IMR-90 (cell line): ENCODE measurements at regions not wholly inside any gene's neighbourhood (a gene's known extent, or its start where the extent isn't known, plus 50 kb on each side); places are given as distances from the start of the nearest gene placed in this dataset.

Source experiments
- ATAC-seq: fragments of 200-7000 bp; cut with Tn5 transposase; 2 replicates; pipeline ENCODE4 v1.9.1; 2020; ENCODE audit warnings: low read depth, mild to moderate bottlenecking, moderate library complexity
- BruUV-seq: library from RNA; stranded (reverse); fragments of 400-500 nt; replicated peaks from 2 replicates; lab custom pipeline; 2021; lab: Mats Ljungman, UMichigan
- CTCF ChIA-PET: fragments of 300-600 bp; formaldehyde crosslinking; extraction: SDS; loops from one replicate; lab custom pipeline; 2021; ENCODE audit warnings: antibody characterized with exemption; lab: Yijun Ruan, JAX
- POLR2A ChIA-PET: fragments of 300-600 bp; sonication (Branson Sonifier 250); formaldehyde crosslinking; loops from one replicate; lab custom pipeline; 2022; ENCODE audit warnings: antibody characterized with exemption; ENCODE audit not compliant: unreplicated experiment; lab: Charles Lee
- DNase-seq: peaks from one replicate; pipeline ENCODE4 v3.0.0; 2013
- H2AFZ ChIP-seq: replicated peaks from 2 replicates; pipeline ENCODE3; 2013; ENCODE audit warnings: low read length, mild to moderate bottlenecking; ENCODE audit not compliant: poor library complexity
- H2AK5ac ChIP-seq: 2 replicates; pipeline ENCODE4 v1.6.1; 2013; ENCODE audit warnings: low read depth, low read length, inconsistent platforms
- H2AK9ac ChIP-seq: replicated peaks from 2 replicates; pipeline ENCODE3; 2013; ENCODE audit warnings: mild to moderate bottlenecking, low read depth, low read length, moderate library complexity; ENCODE audit not compliant: poor library complexity
- H2BK120ac ChIP-seq: 2 replicates; pipeline ENCODE4 v1.6.1; 2013; ENCODE audit warnings: low read depth, low read length, inconsistent platforms
- H2BK15ac ChIP-seq: 3 replicates; pipeline ENCODE4 v1.6.1; 2013; ENCODE audit warnings: low read depth, low read length, inconsistent platforms
- H2BK20ac ChIP-seq: 2 replicates; pipeline ENCODE4 v1.6.1; 2013; ENCODE audit warnings: low read depth, mild to moderate bottlenecking, inconsistent platforms, low read length, moderate library complexity
- H2BK5ac ChIP-seq: 2 replicates; pipeline ENCODE4 v1.6.1; 2013; ENCODE audit warnings: mild to moderate bottlenecking, low read depth, low read length, inconsistent platforms; ENCODE audit not compliant: poor library complexity, severe bottlenecking
- H3K14ac ChIP-seq: replicated peaks from 2 replicates; pipeline ENCODE4 v1.6.1; 2013; ENCODE audit warnings: low read depth, low read length, inconsistent platforms
- H3K18ac ChIP-seq: 2 replicates; pipeline ENCODE4 v1.6.1; 2013; ENCODE audit warnings: low read depth, low read length, control low read depth
- H3K23ac ChIP-seq: 2 replicates; pipeline ENCODE4 v1.6.1; 2013; ENCODE audit warnings: low read depth, low read length, inconsistent platforms
- H3K27ac ChIP-seq: 2 replicates; pipeline ENCODE4 v1.5.1; 2013; ENCODE audit warnings: mild to moderate bottlenecking, control low read depth, low read length; ENCODE audit not compliant: insufficient read depth
- H3K27me3 ChIP-seq: 2 replicates; pipeline ENCODE4 v1.6.1; 2013; ENCODE audit warnings: low read length; ENCODE audit not compliant: control insufficient read depth, insufficient read depth
- H3K36me3 ChIP-seq: 2 replicates; pipeline ENCODE4 v1.6.1; 2013; ENCODE audit warnings: low read length, mixed read lengths; ENCODE audit not compliant: control insufficient read depth, insufficient read depth
- H3K4ac ChIP-seq: 2 replicates; pipeline ENCODE4 v1.6.1; 2013; ENCODE audit warnings: low read depth, low read length, inconsistent platforms
- H3K4me1 ChIP-seq: 2 replicates; pipeline ENCODE4 v1.6.1; 2013; ENCODE audit warnings: low read length, mixed read lengths; ENCODE audit not compliant: control insufficient read depth, insufficient read depth
- H3K4me2 ChIP-seq: 2 replicates; pipeline ENCODE4 v1.6.1; 2013; ENCODE audit warnings: low read depth, mild to moderate bottlenecking, control low read depth, low read length, moderate library complexity
- H3K4me3 ChIP-seq: 2 replicates; pipeline ENCODE4 v1.5.1; 2013; ENCODE audit warnings: low read depth, mild to moderate bottlenecking, control low read depth, low read length, moderate library complexity; ENCODE audit not compliant: insufficient read depth
- H3K56ac ChIP-seq: 2 replicates; pipeline ENCODE4 v1.6.1; 2013; ENCODE audit warnings: low read length, inconsistent platforms; ENCODE audit not compliant: insufficient read depth; ENCODE audit errors: extremely low read depth
- H3K79me1 ChIP-seq, 2 experiments: 2 replicates each; pipeline ENCODE4 v1.6.1; 2013; ENCODE audit warnings: low read length in 2 of 2, inconsistent platforms in 1 of 2, low read depth in 1 of 2
- H3K9ac ChIP-seq: 2 replicates; pipeline ENCODE4 v1.6.1; 2013; ENCODE audit warnings: low read depth, low read length, control low read depth
- H3K9me1 ChIP-seq: 2 replicates; pipeline ENCODE4 v1.6.1; 2013; ENCODE audit warnings: low read length, inconsistent platforms; ENCODE audit not compliant: insufficient read depth
- H3K9me3 ChIP-seq: 2 replicates; pipeline ENCODE4 v1.6.1; 2013; ENCODE audit warnings: low read length; ENCODE audit not compliant: control insufficient read depth, insufficient read depth
- H4K20me1 ChIP-seq: 2 replicates; pipeline ENCODE4 v1.6.1; 2013; ENCODE audit warnings: low read length, inconsistent platforms; ENCODE audit not compliant: insufficient read depth
- H4K5ac ChIP-seq: 2 replicates; pipeline ENCODE4 v1.6.1; 2013; ENCODE audit warnings: mild to moderate bottlenecking, low read depth, low read length, control low read depth
- H4K8ac ChIP-seq, 2 experiments: 2 replicates each; pipeline ENCODE4 v1.6.1; 2013; ENCODE audit warnings: low read depth in 2 of 2, low read length in 2 of 2, control low read depth in 1 of 2, inconsistent platforms in 1 of 2
- H4K91ac ChIP-seq: 2 replicates; pipeline ENCODE4 v1.6.1; 2013; ENCODE audit warnings: low read depth, low read length, inconsistent platforms; ENCODE audit not compliant: insufficient read depth
- MAFK ChIP-seq: IDR thresholded peaks from 2 replicates; pipeline ENCODE4 v1.6.1; 2012; ENCODE audit warnings: low read depth, low read length, improper control_type of control experiment
- MAZ ChIP-seq: IDR thresholded peaks from 2 replicates; pipeline ENCODE4 v1.6.1; 2012; ENCODE audit warnings: low read depth, mild to moderate bottlenecking, low read length, improper control_type of control experiment, moderate library complexity, borderline replicate concordance
- MXI1 ChIP-seq: IDR thresholded peaks from 2 replicates; pipeline ENCODE4 v1.6.1; 2012; ENCODE audit warnings: low read depth, mild to moderate bottlenecking, low read length, moderate library complexity, borderline replicate concordance
- POLR2A ChIP-seq: IDR thresholded peaks from 2 replicates; pipeline ENCODE4 v1.6.1; 2012; ENCODE audit warnings: mild to moderate bottlenecking, low read depth, low read length
- RFX5 ChIP-seq: IDR thresholded peaks from 2 replicates; pipeline ENCODE4 v1.8.0; 2012; ENCODE audit warnings: low read depth, mild to moderate bottlenecking, low read length, moderate library complexity
- dilution Hi-C: fragments of 300-500 bp; cut with HindIII; formaldehyde crosslinking; loops from one replicate; pipeline ENCODE4 v1.14.3; 2018; ENCODE audit warnings: low sequenced_read_pairs; ENCODE audit not compliant: unreplicated experiment
- in situ Hi-C: fragments of 300-500 bp; cut with MboI; formaldehyde crosslinking; loops from 3 replicates; pipeline ENCODE4 v1.14.3; 2019; ENCODE audit warnings: low sequenced_read_pairs, inconsistent platforms, mixed read lengths
- intact Hi-C: fragments of 100-400 bp; cut with micrococcal nuclease; formaldehyde crosslinking; loops from 2 replicates; pipeline ENCODE4 v1.10.0; 2022

DNA sequence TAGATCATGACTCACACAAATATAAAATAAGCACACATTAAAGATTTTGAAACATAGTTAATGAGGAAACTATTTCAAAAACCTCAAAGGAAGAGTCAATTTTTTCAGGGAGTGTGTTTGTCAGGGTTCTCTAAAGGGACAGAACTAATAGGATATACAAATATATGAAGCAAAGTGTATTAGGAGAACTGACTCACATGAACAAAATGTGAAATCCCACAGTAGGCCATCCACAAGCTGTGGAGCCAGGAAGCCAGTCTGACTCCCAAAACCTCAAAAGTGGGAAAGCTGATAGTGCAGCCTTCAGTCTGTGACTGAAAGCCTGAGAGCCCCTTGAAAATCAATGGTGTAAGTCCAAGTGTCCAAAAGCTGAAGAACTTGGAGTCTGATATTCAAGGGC, 898.0 kb upstream of the EYS start:
- no peak overlapping the region for H3K4me3 ChIP-seq
- no peak overlapping the region for H2BK15ac ChIP-seq
- no peaks in the 10 kb centered on the region for H4K20me1 ChIP-seq
- no peak overlapping the region for H3K27ac ChIP-seq
- H3K4me2 ChIP-seq: no peak overlapping the region
- H3K4me1 ChIP-seq: no peaks in the 10 kb centered on the region
- no peak overlapping the region for H2AK9ac ChIP-seq
- no peaks in the 10 kb centered on the region for H3K27me3 ChIP-seq
- DNase-seq (no peak), ATAC-seq (no peak)
- dilution Hi-C loops (no loop called here), intact Hi-C loops (no loop called here), in situ Hi-C loops (no loop called here)
- H3K9me1 ChIP-seq: no peaks in the 10 kb centered on the region
- no peak overlapping the region for H2BK5ac ChIP-seq
- ChIA-PET CTCF (no interaction called here), POLR2A (no interaction called here)
- H3K4ac ChIP-seq: no peak overlapping the region
- no peak for TF ChIP-seq RFX5
- TF ChIP-seq MXI1: no peak
- TF ChIP-seq MAZ: no peak
- no peak for TF ChIP-seq MAFK
- no peak for TF ChIP-seq POLR2A
- no peak overlapping the region for H3K18ac ChIP-seq
- BruUV-seq: no TSS peak
- H3K36me3 ChIP-seq: no peaks in the 10 kb centered on the region
- no peak overlapping the region for H4K5ac ChIP-seq
- no peak overlapping the region for H4K91ac ChIP-seq
- H4K8ac ChIP-seq: no peak overlapping the region
- no peak overlapping the region for H2BK20ac ChIP-seq
- no peak overlapping the region for H3K56ac ChIP-seq
- no peak overlapping the region for H2AK5ac ChIP-seq
- no peak overlapping the region for H3K9ac ChIP-seq
- H3K79me1 ChIP-seq: no peaks in the 10 kb centered on the region
- no peak overlapping the region for H3K14ac ChIP-seq
- no peak overlapping the region for H2AFZ ChIP-seq
- H3K9me3 ChIP-seq: peaks cover 7% of the 10 kb centered on the region; the same call in 1 of the 2 replicates
- no peak overlapping the region for H2BK120ac ChIP-seq
- no peak overlapping the region for H3K23ac ChIP-seq
